ENCODE measurements at regions not wholly inside any gene's neighbourhood (a gene's known extent, or its start where the extent isn't known, plus 50 kb on each side); places are given as distances from the start of the nearest gene placed in this dataset.

DNA sequence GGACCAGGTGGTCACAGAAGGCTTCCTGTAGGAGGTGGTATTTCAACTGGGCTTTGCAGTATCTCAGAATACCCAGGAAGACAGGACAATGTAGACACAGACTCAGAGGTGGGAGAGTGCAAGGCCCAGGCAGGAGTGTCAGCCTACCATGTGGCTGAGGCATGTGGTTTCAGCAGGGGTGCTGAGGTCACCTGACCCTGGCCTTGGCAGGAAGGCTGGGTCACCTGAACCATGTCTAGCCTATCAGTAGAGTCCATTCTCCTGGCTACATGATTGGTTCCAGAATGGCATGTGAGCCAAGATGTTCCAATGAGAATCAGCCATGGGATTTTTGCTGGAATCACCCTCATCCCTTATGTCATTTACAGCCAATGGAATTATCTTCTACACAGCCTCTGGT, 169.4 kb downstream of the ACTL8 start:
- ChIA-PET POLR2A (no interaction called here), CTCF (interaction anchor here (0.8 to 2.5 kb wide), 6 partner anchors 8 to 292 kb away, joined by 3 to 14 read pairs (median 8); no protein-coding TSS in a partner anchor)
- no peaks in the 10 kb centered on the region for H3K4me1 ChIP-seq (ENCODE audit: control insufficient read depth, insufficient read depth, low read length)
- H3K4me3 ChIP-seq (ENCODE audit: low read depth, low read length): no peak overlapping the region
- no peaks in the 10 kb centered on the region for H3K36me3 ChIP-seq (ENCODE audit: control insufficient read depth in 2 of 2, insufficient read depth in 1 of 2, low read length in 2 of 2)
- TF ChIP-seq ZSCAN16 (tag by site-specific recombination; IDR thresholded peaks at IDR 0.05): no peak
- no peak for TF ChIP-seq KLF7 (tag by site-specific recombination; IDR thresholded peaks at IDR 0.05; ENCODE audit: borderline replicate concordance)
- TF ChIP-seq ZNF548 (tag by site-specific recombination; IDR thresholded peaks at IDR 0.05): no peak
- no peak for TF ChIP-seq GLIS2 (tag by site-specific recombination; IDR thresholded peaks at IDR 0.05)
- no peak for TF ChIP-seq ZNF184 (tag by site-specific recombination; IDR thresholded peaks at IDR 0.05)
- no peak for TF ChIP-seq ZNF510 (tag by site-specific recombination; IDR thresholded peaks at IDR 0.05; ENCODE audit: insufficient replicate concordance)
- no peak for TF ChIP-seq ZNF785 (tag by site-specific recombination; IDR thresholded peaks at IDR 0.05)
- TF ChIP-seq, protein P1, sequence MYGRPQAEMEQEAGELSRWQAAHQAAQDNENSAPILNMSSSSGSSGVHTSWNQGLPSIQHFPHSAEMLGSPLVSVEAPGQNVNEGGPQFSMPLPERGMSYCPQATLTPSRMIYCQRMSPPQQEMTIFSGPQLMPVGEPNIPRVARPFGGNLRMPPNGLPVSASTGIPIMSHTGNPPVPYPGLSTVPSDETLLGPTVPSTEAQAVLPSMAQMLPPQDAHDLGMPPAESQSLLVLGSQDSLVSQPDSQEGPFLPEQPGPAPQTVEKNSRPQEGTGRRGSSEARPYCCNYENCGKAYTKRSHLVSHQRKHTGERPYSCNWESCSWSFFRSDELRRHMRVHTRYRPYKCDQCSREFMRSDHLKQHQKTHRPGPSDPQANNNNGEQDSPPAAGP (tag by site-specific recombination; IDR thresholded peaks at IDR 0.05): no peak
- TF ChIP-seq ZNF221 (tag by site-specific recombination; IDR thresholded peaks at IDR 0.05; ENCODE audit: borderline replicate concordance): no peak
- no peaks in the 10 kb centered on the region for H3K9me3 ChIP-seq (ENCODE audit: control insufficient read depth, insufficient read depth, low read depth, low read length)
- H3K27ac ChIP-seq (ENCODE audit: extremely low read depth, low read depth, low read length): no peak overlapping the region

DNA sequence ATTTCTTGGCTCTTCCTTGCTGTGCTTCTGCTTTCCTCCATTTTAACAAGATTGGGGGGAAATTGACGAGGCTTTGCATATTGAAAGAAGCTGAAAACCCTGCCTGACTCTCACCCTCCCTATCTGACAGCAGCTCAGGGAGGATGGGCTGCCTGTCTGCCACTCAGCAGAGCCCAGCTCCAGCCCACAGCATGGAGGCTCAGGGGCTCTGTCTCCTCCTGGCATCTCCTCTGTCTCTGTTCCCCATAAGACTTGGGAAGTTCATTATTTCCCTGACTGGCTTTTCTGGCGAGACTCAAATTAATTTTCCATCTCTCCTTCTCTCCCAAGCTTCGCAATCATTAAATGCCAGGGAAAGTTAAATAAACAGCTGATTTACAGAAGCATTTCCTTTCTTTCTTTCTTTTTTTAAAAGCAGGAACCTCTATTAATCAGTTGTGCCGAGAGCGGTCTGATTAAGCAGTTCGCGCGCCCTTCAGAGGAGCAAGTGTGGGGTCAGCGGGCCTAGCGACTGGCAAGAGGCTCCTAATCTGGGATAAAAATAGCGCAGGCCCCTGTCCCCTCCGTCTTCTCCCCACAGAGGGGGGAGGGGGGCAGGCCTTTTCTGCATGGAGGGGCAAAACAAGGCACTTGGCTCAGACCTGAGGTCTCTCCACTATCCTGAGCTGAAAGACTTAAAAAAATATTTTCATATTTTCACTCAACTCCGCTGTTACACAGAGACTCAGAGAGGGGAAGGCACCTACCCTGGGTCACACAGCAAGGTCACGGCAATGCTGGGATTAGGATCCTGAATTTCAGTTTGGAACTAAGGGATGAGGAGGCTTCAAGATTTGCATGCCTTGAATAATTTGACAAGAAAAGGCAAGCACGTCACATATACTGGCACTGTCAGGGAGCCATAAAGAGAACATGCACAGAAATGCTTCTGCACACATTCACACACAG, 170.4 kb downstream of the ACTL8 start:
- Histone ChIP-seq H3K27ac (ENCODE audit: extremely low read depth, low read depth, low read length) (no peak overlapping the region), H3K4me1 (ENCODE audit: control insufficient read depth, insufficient read depth, low read length) (no peaks in the 10 kb centered on the region), H3K9me3 (ENCODE audit: control insufficient read depth, insufficient read depth, low read depth, low read length) (no peaks in the 10 kb centered on the region), H3K4me3 (ENCODE audit: low read depth, low read length) (no peak overlapping the region), H3K36me3 (ENCODE audit: control insufficient read depth in 2 of 2, insufficient read depth in 1 of 2, low read length in 2 of 2) (no peaks in the 10 kb centered on the region)
- CTCF ChIA-PET: interaction anchor here (0.6 to 1.1 kb wide), 3 partner anchors 138 to 264 kb away, joined by 3 read pairs; no protein-coding TSS in a partner anchor
- POLR2A ChIA-PET: no interaction called here
- TF ChIP-seq SP3 (tag by site-specific recombination; IDR thresholded peaks at IDR 0.05) (no peak), ZNF341 (tag by site-specific recombination; IDR thresholded peaks at IDR 0.05; ENCODE audit: low read depth) (no peak), ZNF214 (tag by site-specific recombination; IDR thresholded peaks at IDR 0.05; ENCODE audit: borderline replicate concordance) (no peak), TRIM28 (IDR thresholded peaks at IDR 0.05; ENCODE audit: borderline replicate concordance, low read length) (no peak), ZNF768 (tag by site-specific recombination; IDR thresholded peaks at IDR 0.05) (0 out of 2 replicates have a peak, but pooled peaks have one; percentile 30), ZNF169 (tag by site-specific recombination; IDR thresholded peaks at IDR 0.05) (no peak)

DNA sequence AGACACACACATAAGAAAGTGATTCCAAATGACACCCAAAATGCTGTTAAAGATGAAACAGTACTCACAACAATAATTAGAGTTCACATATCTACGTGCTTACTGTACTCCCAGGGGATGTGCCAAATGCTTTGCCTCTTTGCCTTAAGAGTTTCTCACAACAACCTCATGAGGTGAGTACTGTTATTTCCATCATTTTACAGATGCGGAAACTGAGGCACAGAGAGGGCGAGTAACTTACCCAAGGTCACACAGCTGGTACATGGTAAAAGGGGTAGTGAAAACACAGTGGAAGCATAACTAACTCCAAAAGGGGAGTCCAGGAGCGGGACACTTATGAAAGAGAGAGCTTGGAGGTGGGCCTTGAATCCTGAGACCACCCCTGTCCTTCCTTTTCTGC, 171.8 kb downstream of the ACTL8 start:
- ChIA-PET POLR2A (no interaction called here), CTCF (interaction anchor here (0.7 kb wide), 1 partner anchor 308 kb away, joined by 3 read pairs; no protein-coding TSS in a partner anchor)
- Histone ChIP-seq H3K36me3 (ENCODE audit: control insufficient read depth in 2 of 2, insufficient read depth in 1 of 2, low read length in 2 of 2) (no peaks in the 10 kb centered on the region), H3K9me3 (ENCODE audit: control insufficient read depth, insufficient read depth, low read depth, low read length) (no peaks in the 10 kb centered on the region), H3K4me1 (ENCODE audit: control insufficient read depth, insufficient read depth, low read length) (no peaks in the 10 kb centered on the region), H3K4me3 (ENCODE audit: low read depth, low read length) (no peak overlapping the region), H3K27ac (ENCODE audit: extremely low read depth, low read depth, low read length) (no peak overlapping the region)
- TF ChIP-seq, protein P2, sequence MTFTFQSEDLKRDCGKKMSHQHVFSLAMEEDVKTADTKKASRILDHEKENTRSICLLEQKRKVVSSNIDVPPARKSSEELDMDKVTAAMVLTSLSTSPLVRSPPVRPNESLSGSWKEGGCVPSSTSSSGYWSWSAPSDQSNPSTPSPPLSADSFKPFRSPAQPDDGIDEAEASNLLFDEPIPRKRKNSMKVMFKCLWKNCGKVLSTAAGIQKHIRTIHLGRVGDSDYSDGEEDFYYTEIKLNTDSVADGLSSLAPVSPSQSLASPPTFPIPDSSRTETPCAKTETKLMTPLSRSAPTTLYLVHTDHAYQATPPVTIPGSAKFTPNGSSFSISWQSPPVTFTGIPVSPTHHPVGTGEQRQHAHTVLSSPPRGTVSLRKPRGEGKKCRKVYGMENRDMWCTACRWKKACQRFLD (tag by site-specific recombination; IDR thresholded peaks at IDR 0.05): no peak
- peak; percentile 80 for TF ChIP-seq ZNF768 (tag by site-specific recombination; IDR thresholded peaks at IDR 0.05)
